ENCODE measurements at regions not wholly inside any gene's neighbourhood (a gene's known extent, or its start where the extent isn't known, plus 50 kb on each side); places are given as distances from the start of the nearest gene placed in this dataset.

DNA sequence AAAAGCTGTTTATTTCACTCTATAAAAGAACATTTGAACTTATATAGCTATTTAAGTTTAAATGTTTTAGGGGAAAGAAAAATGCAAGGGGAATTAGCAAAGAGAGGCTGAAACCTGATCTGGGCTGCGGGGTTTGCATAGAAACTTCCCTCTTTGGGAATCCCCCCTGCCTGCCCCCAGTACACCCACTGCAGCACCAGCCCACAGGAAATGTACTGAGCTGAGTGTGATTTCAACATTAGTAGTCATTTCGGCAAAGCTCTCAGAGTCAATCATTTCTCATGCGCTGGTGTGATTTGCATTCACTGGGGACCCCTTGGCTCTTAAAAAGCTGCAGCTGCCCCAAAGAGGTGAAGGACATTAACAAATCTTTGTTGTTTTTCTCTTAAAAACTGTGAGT lies 859.4 kb downstream of the MAFB start:
- no peak overlapping the region for H3K4me3 ChIP-seq
- 23 to 41% methylated on average over 3 of the region's 3 CpGs for WGBS, 2 donors
- TF ChIP-seq, protein P1, sequence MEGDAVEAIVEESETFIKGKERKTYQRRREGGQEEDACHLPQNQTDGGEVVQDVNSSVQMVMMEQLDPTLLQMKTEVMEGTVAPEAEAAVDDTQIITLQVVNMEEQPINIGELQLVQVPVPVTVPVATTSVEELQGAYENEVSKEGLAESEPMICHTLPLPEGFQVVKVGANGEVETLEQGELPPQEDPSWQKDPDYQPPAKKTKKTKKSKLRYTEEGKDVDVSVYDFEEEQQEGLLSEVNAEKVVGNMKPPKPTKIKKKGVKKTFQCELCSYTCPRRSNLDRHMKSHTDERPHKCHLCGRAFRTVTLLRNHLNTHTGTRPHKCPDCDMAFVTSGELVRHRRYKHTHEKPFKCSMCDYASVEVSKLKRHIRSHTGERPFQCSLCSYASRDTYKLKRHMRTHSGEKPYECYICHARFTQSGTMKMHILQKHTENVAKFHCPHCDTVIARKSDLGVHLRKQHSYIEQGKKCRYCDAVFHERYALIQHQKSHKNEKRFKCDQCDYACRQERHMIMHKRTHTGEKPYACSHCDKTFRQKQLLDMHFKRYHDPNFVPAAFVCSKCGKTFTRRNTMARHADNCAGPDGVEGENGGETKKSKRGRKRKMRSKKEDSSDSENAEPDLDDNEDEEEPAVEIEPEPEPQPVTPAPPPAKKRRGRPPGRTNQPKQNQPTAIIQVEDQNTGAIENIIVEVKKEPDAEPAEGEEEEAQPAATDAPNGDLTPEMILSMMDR (IDR thresholded peaks at IDR 0.05): no peak
- TF ChIP-seq POLR2AphosphoS5 (IDR thresholded peaks at IDR 0.05) (no peak), POLR2A (IDR thresholded peaks at IDR 0.05) (no peak), EP300 (IDR thresholded peaks at IDR 0.05) (no peak)
- no peaks in the 10 kb centered on the region for H3K36me3 ChIP-seq
- DNase-seq: no peak
- no peak overlapping the region for H3K27ac ChIP-seq
- H3K4me1 ChIP-seq: peaks cover 0 to 3% (median under 1%) of the 10 kb centered on the region in 4 donors
- H3K9me3 ChIP-seq: no peaks in the 10 kb centered on the region
- H3K27me3 ChIP-seq: no peaks in the 10 kb centered on the region
- intact Hi-C loops (cut with DNase I): no loop called here

DNA sequence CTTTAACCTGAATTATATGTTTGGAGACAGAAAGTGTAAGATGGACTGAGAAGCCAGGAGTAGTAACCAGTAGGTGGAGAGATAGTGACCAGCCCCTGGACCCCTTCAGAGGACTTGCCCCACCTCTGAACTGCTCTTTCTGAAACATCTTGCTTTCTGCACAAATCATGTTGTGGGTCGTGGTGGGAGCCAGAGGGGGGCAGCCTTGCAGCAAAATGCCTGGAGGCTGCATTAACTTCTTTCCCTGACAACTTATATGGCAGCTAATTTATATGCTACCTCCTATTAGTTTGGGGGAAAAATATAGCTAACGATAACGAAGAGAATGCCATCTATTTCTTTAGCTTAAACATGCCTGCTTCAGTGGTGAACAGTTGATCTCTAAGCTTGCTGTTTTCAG lies 859.8 kb downstream of the MAFB start:
- H3K4me1 ChIP-seq: peaks cover 0 to 6% (median 2%) of the 10 kb centered on the region in 4 donors
- TF ChIP-seq, protein P1 (IDR thresholded peaks at IDR 0.05): no peak
- no peak for TF ChIP-seq POLR2A (IDR thresholded peaks at IDR 0.05)
- TF ChIP-seq EP300 (IDR thresholded peaks at IDR 0.05): no peak
- TF ChIP-seq POLR2AphosphoS5 (IDR thresholded peaks at IDR 0.05): no peak
- H3K9me3 ChIP-seq: no peaks in the 10 kb centered on the region
- no peaks in the 10 kb centered on the region for H3K27me3 ChIP-seq
- intact Hi-C loops (cut with DNase I): no loop called here
- DNase-seq: no peak
- no peak overlapping the region for H3K4me3 ChIP-seq
- WGBS, 2 donors: 27 to 32% methylated on average over 3 of the region's 3 CpGs
- H3K36me3 ChIP-seq: no peaks in the 10 kb centered on the region
- no peak overlapping the region for H3K27ac ChIP-seq

DNA sequence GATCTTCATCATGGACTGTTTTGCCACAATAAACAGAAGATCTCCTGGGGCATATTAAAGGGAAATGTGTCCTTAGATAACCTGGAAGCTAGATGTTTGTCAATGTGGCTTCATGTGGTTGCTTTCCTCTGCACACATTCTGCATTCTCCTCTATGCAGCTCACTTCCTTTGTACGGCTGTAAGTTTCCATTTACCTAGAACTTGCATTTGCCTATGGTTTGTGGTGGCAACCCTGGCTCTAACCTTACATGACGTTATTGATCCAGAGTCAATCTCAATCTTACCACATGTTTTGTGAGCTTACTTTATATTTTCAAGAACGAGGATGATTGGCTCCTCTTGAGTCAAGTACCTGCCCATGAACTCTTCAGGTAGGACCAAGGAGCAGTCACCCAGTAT lies 863.1 kb downstream of the MAFB start:
- H3K27me3 ChIP-seq: no peaks in the 10 kb centered on the region
- TF ChIP-seq EP300 (IDR thresholded peaks at IDR 0.05) (no peak), POLR2AphosphoS5 (IDR thresholded peaks at IDR 0.05) (no peak), POLR2A (IDR thresholded peaks at IDR 0.05) (no peak)
- TF ChIP-seq, protein P1 (IDR thresholded peaks at IDR 0.05): no peak
- DNase-seq: no peak
- 68 to 74% methylated on average over 3 of the region's 3 CpGs for WGBS, 2 donors
- H3K4me3 ChIP-seq: no peak overlapping the region
- intact Hi-C loops (cut with DNase I): no loop called here
- no peak overlapping the region for H3K27ac ChIP-seq
- peaks cover 0 to 27% (median 20%) of the 10 kb centered on the region in 4 donors for H3K4me1 ChIP-seq
- H3K9me3 ChIP-seq: no peaks in the 10 kb centered on the region
- H3K36me3 ChIP-seq: no peaks in the 10 kb centered on the region

DNA sequence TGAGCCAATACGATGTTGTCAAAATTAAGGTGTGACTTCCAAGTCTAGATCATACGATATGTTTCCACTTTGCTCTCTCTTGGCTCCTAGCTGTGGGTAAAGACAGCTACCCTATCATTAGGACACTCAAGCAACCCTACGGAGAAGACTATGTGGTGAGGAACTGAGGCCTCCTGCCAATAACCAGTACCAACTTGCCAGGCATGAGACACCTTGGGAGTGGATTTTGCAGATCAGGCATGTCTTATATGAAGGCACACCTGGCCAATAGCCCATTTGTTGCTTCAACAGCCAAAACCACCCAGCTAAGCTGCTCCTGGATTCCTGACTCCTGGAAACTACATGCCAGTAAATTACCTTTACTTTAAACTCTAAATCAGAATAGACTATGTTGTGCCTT lies 863.4 kb downstream of the DHX35 start:
- 91 to 96% methylated on average over 3 of the region's 3 CpGs for WGBS, 2 donors
- intact Hi-C loops (cut with DNase I): no loop called here

DNA sequence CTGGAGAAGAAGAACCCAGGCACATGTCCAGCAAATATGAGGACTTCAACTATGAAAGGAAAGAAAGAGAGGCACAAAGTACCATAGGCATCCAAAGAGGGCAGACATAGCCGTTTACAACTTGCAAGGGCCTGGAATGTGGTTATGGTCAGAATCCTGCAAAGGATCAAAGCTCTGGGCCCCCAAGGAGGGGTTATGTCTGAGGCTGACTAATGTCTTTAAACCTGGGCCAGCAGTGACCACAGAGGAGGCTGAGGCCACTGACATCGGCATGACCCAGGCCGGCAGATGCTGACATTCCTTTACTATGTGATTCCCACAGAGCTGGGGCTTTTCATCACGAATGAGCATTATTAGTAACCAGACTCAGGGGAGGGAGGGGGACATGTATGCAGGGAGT lies 861.1 kb downstream of the DHX35 start:
- peaks cover 0 to 27% (median 20%) of the 10 kb centered on the region in 4 donors for H3K4me1 ChIP-seq
- intact Hi-C loops (cut with DNase I): no loop called here
- no peaks in the 10 kb centered on the region for H3K36me3 ChIP-seq
- no peak overlapping the region for H3K4me3 ChIP-seq
- TF ChIP-seq POLR2AphosphoS5 (IDR thresholded peaks at IDR 0.05) (no peak), EP300 (IDR thresholded peaks at IDR 0.05) (no peak), POLR2A (IDR thresholded peaks at IDR 0.05) (no peak)
- TF ChIP-seq, protein P1 (IDR thresholded peaks at IDR 0.05): no peak
- no peaks in the 10 kb centered on the region for H3K9me3 ChIP-seq
- H3K27ac ChIP-seq: peak overlapping the region in 3 of 4 donors; percentile 27 to 60 (median 48)
- 67 to 70% methylated on average over 4 of the region's 4 CpGs for WGBS, 2 donors
- no peaks in the 10 kb centered on the region for H3K27me3 ChIP-seq
- DNase-seq: no peak

More for the DNA sequence above, 863.4 kb downstream of the DHX35 start:
- no peak overlapping the region for H3K4me3 ChIP-seq
- no peak for DNase-seq
- TF ChIP-seq EP300 (IDR thresholded peaks at IDR 0.05): no peak
- H3K9me3 ChIP-seq: no peaks in the 10 kb centered on the region
- no peak overlapping the region for H3K27ac ChIP-seq
- no peaks in the 10 kb centered on the region for H3K27me3 ChIP-seq
- H3K4me1 ChIP-seq: peaks cover 0 to 27% (median 20%) of the 10 kb centered on the region in 4 donors
- no peaks in the 10 kb centered on the region for H3K36me3 ChIP-seq

Measured in sigmoid colon (tissue), 6 donors.